ENCODE measurements at regions not wholly inside any gene's neighbourhood (a gene's known extent, or its start where the extent isn't known, plus 50 kb on each side); places are given as distances from the start of the nearest gene placed in this dataset.
"Not testable (repeated sequence)": the region's sequence is repeated elsewhere in the genome, so short reads cannot be mapped to it uniquely, and the experiment has no call there.

- not testable (repeated sequence) for DNase-seq (ENCODE audit: low spot score)
These were observed 194.7 kb downstream of the BANP start for GRCh38 chr16:88145824-88146405.

DNA sequence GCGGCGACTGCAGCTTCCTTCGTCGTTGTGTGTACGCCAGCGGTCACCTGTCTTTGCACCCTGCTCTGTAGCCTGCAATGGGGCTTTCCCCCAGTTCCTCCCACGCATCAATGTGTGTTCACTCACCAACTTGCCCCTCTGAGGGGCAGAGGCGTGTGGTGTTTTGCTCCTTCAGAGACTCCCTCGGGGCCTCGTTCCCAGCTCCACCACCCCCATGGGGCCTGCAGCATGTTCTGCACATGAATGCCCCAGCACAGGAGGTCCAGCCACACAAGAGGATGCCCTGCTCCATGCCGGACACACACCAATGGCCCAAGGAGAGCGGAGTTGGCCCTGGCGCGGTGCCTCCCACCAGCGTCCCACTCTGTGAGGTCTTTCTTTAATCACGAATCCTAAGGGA lies 196.8 kb downstream of the BANP start:
- DNase-seq (ENCODE audit: low spot score) = not testable (repeated sequence)

DNA sequence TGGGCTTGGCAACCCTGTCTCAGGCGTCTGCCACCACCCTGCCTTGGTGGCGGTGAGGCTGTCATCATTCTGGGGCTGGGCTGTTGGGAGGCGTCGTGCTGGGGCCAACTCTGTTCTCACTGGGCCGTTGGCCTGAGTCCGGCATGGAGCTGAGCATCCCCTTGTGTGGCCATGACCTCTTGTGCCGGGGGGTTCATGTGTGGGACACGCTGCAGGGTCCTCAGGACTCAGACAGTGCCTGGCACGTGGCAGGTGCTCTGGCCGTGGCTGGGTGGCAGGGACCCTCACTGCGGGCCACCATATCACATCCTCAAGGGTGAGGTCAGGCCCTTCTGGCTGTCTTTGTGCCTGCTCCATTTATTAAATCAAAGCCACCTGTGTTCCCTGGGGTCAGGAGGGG lies 197.4 kb downstream of the BANP start:
- not testable (repeated sequence) for DNase-seq (ENCODE audit: low spot score)

- not testable (repeated sequence) for DNase-seq (ENCODE audit: low spot score)
These were observed 197.9 kb downstream of the BANP start for GRCh38 chr16:88149158-88149603.

DNA sequence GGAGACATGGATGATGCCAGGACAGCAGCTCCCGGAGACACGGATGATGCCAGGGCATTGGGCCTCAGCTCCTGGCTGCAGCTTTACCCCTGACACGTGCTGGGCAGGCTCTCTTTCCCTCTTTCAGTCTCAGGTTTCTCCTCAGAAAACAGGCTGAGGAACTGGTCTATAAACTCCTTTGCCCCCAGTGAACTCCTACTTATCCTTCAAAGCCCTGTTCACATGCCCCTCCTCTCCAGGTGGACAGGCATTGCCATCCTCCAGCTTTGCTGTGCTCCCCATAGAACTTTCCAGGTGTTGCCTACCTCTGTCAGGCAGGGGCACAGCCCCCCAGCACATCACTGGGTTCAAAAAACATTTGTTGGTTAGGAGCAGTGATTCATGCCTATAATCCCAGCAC lies 198.4 kb downstream of the BANP start:
- DNase-seq (ENCODE audit: low spot score) = not testable (repeated sequence)

- DNase-seq (ENCODE audit: low spot score) = not testable (repeated sequence)
These were observed 199.4 kb downstream of the BANP start for GRCh38 chr16:88150456-88151128.

GRCh38 chr16:88151129-88151499 lies 199.9 kb downstream of the BANP start:
- DNase-seq (ENCODE audit: low spot score) = not testable (repeated sequence)

- not testable (repeated sequence) for DNase-seq (ENCODE audit: low spot score)
These were observed 200.9 kb downstream of the BANP start for GRCh38 chr16:88151859-88152843.

DNA sequence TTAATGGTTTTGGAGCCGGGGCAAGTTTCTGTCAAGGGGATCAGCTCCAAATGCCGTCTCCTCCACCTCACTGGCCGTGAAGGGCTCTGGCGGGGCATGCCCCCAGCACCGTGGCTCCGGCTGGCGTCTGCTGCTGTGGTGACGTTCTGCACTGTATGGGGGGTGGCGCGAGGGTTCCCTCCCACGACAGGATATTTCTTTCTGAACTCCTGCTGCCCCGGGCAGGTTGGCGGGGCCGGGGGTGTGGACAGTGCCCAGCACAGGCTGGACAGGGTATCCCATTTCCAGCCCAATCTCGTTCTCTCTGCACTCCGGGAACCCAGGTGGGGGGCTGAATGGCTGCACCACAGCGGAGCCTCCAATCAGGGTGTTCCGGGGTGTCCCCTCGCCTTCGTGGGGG lies 201.6 kb downstream of the BANP start:
- not testable (repeated sequence) for DNase-seq (ENCODE audit: low spot score)

- DNase-seq (ENCODE audit: low spot score) = not testable (repeated sequence)
These were observed 202.3 kb downstream of the BANP start for GRCh38 chr16:88153516-88153915.

DNA sequence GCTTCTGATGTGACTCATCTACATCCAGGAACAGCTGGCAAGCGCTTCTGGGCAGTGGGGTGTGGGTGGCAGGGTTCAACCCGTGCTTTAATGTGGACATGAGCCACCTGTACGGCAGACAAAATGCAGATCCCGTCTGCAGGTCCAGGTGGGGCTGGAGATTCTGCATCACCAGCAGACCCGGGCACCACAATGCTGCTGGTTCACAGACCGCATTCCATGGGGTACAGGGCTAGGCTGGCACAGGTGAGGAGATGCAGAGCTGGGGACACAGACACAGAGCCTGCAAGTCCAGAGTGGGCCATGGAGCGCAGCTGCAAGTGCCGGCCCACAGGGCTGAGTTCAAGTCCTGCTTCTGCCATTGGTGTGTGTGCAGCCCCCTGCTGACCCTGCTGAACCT lies 203.7 kb downstream of the BANP start:
- not testable (repeated sequence) for DNase-seq (ENCODE audit: low spot score)

GRCh38 chr16:88155681-88156080 lies 204.4 kb downstream of the BANP start:
- DNase-seq (ENCODE audit: low spot score) = not testable (repeated sequence)

DNA sequence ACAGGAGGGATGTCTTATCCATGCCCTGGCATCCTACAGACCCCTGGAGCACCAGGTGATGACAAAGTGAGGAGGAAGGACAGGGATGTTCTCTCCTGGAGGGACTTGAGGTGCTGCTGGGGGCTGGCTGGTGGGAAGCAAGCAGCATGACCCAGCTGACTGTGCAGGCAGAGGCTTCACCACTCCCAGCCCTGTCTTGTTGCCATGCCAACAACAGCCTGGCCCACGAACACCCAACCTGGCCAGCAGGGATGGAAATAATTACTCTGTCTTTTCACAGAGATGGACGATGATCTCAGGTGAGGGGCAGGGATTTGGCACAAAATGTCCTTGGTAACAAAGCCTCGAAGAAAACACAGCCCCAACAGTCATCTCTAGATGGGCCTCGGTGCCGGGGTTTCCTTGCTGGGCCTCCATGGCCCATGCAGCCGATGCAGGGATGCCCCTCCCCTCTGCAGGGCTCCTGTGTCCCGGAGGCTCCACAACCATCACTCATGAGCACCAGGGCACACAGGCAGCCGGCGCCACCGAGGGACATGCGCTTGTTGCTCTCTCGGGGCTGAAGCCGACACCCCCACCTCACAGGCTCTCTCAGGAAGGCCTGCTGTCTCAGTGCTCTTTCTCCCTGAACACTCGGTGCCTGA lies 205.5 kb downstream of the BANP start:
- DNase-seq (ENCODE audit: low spot score) = not testable (repeated sequence)

DNA sequence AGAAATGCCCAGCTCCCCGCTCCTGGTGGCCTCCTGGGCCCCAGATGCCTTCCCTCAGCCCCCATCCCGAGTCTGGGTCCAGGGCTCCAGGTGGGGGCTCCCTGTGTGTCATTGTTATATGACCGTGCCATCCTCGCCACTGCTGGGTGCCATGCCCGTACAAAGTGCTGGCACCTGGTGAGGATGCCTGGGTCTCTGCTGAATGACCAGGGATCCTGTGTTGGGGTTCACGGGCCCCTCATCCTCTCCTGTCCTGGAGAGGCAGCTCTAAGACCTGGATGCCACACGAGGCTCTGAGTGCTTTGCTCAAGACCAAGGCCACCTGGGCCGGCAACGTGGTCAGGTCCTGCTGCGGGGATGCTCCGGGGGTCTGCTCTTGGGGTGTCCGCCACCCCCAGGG lies 206.5 kb downstream of the BANP start:
- not testable (repeated sequence) for DNase-seq (ENCODE audit: low spot score)

DNA sequence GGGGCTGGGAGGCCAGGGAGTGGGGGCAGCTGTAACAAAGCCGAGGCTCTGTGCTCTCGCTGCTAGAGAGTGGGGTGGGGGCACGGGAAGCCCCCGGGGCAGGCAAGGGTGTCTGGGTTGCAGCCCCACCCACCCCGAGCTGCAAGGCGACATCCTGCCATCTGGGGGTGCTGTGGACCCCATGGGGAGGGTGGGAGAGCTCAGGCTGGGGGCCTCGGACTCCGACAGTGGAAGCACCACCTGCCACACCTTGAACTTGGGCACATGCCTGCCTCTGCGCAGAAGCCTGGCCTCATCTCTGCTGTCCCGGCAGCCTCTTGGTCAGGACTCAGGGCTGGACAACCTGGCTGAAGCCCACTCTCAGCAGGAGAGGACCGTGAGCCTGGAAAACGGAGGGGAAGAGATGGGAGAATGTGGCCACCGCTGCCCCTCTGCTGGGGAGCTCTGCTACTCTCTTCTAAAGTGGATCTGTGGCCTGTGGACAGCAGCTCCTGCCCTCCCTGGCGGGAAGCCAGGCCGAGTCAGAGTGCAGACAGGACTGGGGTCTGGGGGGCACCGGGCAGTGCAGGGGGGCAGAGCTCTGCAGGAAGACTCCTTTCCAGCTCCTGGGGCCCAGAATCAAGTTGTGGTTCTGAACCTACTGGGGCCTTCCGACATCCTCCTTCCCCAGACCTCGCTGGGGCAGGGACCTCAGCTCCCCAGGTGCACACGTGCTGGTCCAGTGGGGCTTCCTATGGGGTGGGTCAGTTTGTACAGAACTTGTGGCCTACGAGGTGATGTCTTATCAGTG lies 207.2 kb downstream of the BANP start:
- not testable (repeated sequence) for DNase-seq (ENCODE audit: low spot score)

DNA sequence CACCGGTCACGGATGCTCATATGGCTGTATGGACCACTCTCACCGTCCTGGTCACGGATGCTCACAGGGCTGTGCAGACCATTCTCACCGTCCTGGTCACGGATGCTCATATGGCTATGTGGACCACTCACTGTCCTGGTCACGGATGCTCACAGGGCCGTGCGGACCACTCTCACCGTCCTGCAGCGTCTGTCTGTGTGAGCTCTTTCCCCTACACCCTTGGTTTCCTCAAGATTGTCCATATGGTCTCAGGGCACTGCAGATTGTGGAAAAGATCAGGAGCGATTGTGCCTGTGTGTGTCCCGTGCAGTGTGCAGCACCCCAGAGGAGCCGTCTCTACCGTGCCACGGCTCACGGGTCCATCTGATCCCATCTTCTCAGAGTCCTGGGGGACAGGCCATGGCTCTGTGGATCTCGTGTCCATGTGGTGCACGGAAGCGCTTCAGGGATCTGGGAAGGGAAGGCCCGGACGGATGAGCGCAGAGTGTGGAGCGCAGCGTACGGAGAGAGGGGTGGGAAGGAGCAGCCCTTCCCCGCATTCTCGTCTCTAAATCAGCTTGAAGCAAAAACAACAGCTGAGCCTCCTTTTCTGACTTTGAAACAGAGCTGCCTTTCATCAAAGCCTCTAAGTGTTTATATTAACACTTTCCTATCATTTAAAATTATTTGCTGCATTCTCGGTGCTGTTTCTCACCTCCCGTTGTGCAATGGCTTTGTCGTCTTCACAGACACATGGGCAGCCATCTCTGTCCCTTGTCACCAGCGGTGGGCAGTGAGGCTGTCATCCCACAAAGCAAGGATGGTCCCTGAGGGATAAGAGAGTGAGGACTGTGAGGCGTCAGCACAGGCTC lies 208.0 kb downstream of the BANP start:
- DNase-seq (ENCODE audit: low spot score) = not testable (repeated sequence)

- DNase-seq (ENCODE audit: low spot score) = not testable (repeated sequence)
These were observed 208.7 kb downstream of the BANP start for GRCh38 chr16:88159897-88160335.

- not testable (repeated sequence) for DNase-seq (ENCODE audit: low spot score)
These were observed 210.0 kb downstream of the BANP start for GRCh38 chr16:88161191-88161590.

- not testable (repeated sequence) for DNase-seq (ENCODE audit: low spot score)
These were observed 210.5 kb downstream of the BANP start for GRCh38 chr16:88161623-88162275.
